GM23338 (cell line): ENCODE measurements at regions not wholly inside any gene's neighbourhood (a gene's known extent, or its start where the extent isn't known, plus 50 kb on each side); places are given as distances from the start of the nearest gene placed in this dataset.

Experiments used
- ATAC-seq: fragments of 200-7000 bp; cut with Tn5 transposase; 3 replicates; pipeline ENCODE4 v1.9.1; 2020
- DNase-seq: peaks from one replicate; pipeline ENCODE4 v3.0.0-alpha.2; 2015; ENCODE audit warnings: low spot score
- H2AFZ ChIP-seq: fragments of 200-600 bp; sonication (generic); 2 replicates; pipeline ENCODE4 v1.8.0; 2016; ENCODE audit warnings: antibody characterized with exemption, mild to moderate bottlenecking, moderate library complexity
- H3F3A ChIP-seq: fragments of 200-600 bp; sonication (generic); replicated peaks from 2 replicates; pipeline ENCODE4 v1.8.0; 2017; ENCODE audit warnings: antibody characterized with exemption, mixed run types, low read depth
- H3K27ac ChIP-seq: fragments of 200-600 bp; sonication (generic); 2 replicates; pipeline ENCODE4 v1.6.1; 2016; ENCODE audit warnings: low read depth
- H3K27me3 ChIP-seq: fragments of 200-600 bp; sonication (generic); 2 replicates; pipeline ENCODE4 v1.8.0; 2016; ENCODE audit warnings: mild to moderate bottlenecking, mixed run types, moderate library complexity; ENCODE audit not compliant: insufficient read depth
- H3K36me3 ChIP-seq: fragments of 200-600 bp; sonication (generic); 2 replicates; pipeline ENCODE4 v1.8.0; 2016; ENCODE audit warnings: mild to moderate bottlenecking; ENCODE audit not compliant: insufficient read depth
- H3K4me1 ChIP-seq: fragments of 200-600 bp; sonication (generic); 2 replicates; pipeline ENCODE4 v1.8.0; 2016; ENCODE audit warnings: mild to moderate bottlenecking, moderate library complexity; ENCODE audit not compliant: insufficient read depth
- H3K4me2 ChIP-seq: fragments of 200-600 bp; sonication (generic); 2 replicates; pipeline ENCODE4 v1.7.1; 2017; ENCODE audit warnings: mixed run types
- H3K4me3 ChIP-seq: fragments of 200-600 bp; sonication (generic); 2 replicates; pipeline ENCODE4 v1.6.1; 2016; ENCODE audit warnings: mixed run types
- H3K79me2 ChIP-seq: fragments of 200-600 bp; sonication (generic); replicated peaks from 2 replicates; pipeline ENCODE4 v1.8.0; 2017; ENCODE audit warnings: mild to moderate bottlenecking; ENCODE audit not compliant: insufficient read depth
- H3K9me2 ChIP-seq: fragments of 200-600 bp; sonication (generic); 2 replicates; pipeline ENCODE4 v1.8.0; 2017; ENCODE audit not compliant: insufficient read depth
- H4K20me1 ChIP-seq: fragments of 200-600 bp; sonication (generic); replicated peaks from 2 replicates; pipeline ENCODE4 v1.8.0; 2017; ENCODE audit warnings: mild to moderate bottlenecking; ENCODE audit not compliant: insufficient read depth
- H3K27ac Mint-ChIP-seq: 2 replicates; pipeline ENCODE4 v1.8.0; 2020; ENCODE audit warnings: inconsistent platforms, mild to moderate bottlenecking, moderate library complexity, mixed read lengths
- H3K27me3 Mint-ChIP-seq: 3 replicates; pipeline ENCODE4 v1.8.0; 2022; ENCODE audit warnings: low read depth, mild to moderate bottlenecking, moderate library complexity, mixed read lengths, inconsistent platforms; ENCODE audit not compliant: insufficient read depth, poor library complexity
- H3K36me3 Mint-ChIP-seq: 3 replicates; pipeline ENCODE4 v1.8.0; 2021; ENCODE audit warnings: low read depth, mild to moderate bottlenecking, inconsistent platforms, moderate library complexity, mixed read lengths
- H3K4me1 Mint-ChIP-seq: 3 replicates; pipeline ENCODE4 v1.8.0; 2020; ENCODE audit warnings: mild to moderate bottlenecking, inconsistent platforms, mixed read lengths
- H3K4me3 Mint-ChIP-seq: 3 replicates; pipeline ENCODE4 v1.8.0; 2021; ENCODE audit warnings: moderate library complexity, mild to moderate bottlenecking, inconsistent platforms, mixed read lengths
- H3K9me3 Mint-ChIP-seq: 3 replicates; pipeline ENCODE4 v1.8.0; 2020; ENCODE audit warnings: moderate library complexity, mild to moderate bottlenecking, inconsistent platforms, mixed read lengths
- CREB1 ChIP-seq: fragments of 250-450 bp; sonication (Bioruptor Pico); IDR thresholded peaks from 2 replicates; pipeline ENCODE4 v1.5.0; 2020; ENCODE audit warnings: low read depth, mild to moderate bottlenecking, moderate library complexity
- ETS1 ChIP-seq: IDR thresholded peaks from 2 replicates; pipeline ENCODE4 v1.6.1; 2016; ENCODE audit warnings: antibody characterized with exemption
- EZH2 ChIP-seq: fragments of 200-600 bp; sonication (generic); IDR thresholded peaks from one replicate; pipeline ENCODE4 v1.8.0; 2017; ENCODE audit warnings: antibody characterized with exemption, mild to moderate bottlenecking, low read depth; ENCODE audit not compliant: unreplicated experiment
- EZH2phosphoT487 ChIP-seq: fragments of 200-600 bp; sonication (generic); IDR thresholded peaks from one replicate; pipeline ENCODE4 v1.8.1; 2018; ENCODE audit warnings: antibody characterized with exemption; ENCODE audit not compliant: unreplicated experiment
- STAT1 ChIP-seq: IDR thresholded peaks from one replicate; pipeline ENCODE4 v1.6.1; 2016; ENCODE audit warnings: antibody characterized with exemption; ENCODE audit not compliant: unreplicated experiment
- ZNF114 ChIP-seq: fragments of 250-450 bp; sonication (Bioruptor Pico); IDR thresholded peaks from 2 replicates; pipeline ENCODE4 v1.5.0; 2020; ENCODE audit warnings: mild to moderate bottlenecking, moderate library complexity
- ZNF462 ChIP-seq: fragments of 250-450 bp; sonication (Bioruptor Pico); IDR thresholded peaks from 2 replicates; pipeline ENCODE4 v1.5.0; 2020; ENCODE audit warnings: mild to moderate bottlenecking, moderate library complexity
- TF ChIP-seq, protein P1 (sequence below), 2 experiments: fragments of 200-600 bp in 1 of 2; sonication (generic) in 1 of 2; conservative IDR thresholded peaks; 2 replicates each; pipeline versions ENCODE4 v1.5.1 to v1.6.1; 2016 to 2017; ENCODE audit warnings: antibody characterized with exemption in 2 of 2, low read depth in 2 of 2, mild to moderate bottlenecking in 2 of 2, moderate library complexity in 1 of 2

DNA sequence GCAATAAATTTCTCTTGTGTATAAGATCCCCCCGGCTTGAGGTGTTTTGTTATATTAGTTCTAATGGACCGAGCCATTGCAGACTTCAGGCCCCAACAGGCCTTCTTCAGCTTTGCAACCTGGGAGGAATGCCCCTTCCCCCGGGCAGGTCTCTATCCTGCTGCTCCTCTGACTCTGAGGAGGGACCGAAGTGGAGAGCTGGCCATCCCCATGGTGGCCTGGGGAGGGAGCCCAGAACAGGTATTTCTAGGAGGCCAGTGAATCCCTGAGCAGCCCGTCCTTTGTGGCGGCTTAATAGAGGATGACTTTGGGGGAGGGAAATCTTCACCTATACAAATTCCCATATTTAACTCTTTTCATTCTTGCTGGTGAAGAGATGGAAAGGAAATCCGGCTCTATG lies 715.8 kb upstream of the SOX11 start (continued):
- TF ChIP-seq ZNF462 (CRISPR knock-in tag) (no peak), EZH2 (no peak), STAT1 (no peak)

DNA sequence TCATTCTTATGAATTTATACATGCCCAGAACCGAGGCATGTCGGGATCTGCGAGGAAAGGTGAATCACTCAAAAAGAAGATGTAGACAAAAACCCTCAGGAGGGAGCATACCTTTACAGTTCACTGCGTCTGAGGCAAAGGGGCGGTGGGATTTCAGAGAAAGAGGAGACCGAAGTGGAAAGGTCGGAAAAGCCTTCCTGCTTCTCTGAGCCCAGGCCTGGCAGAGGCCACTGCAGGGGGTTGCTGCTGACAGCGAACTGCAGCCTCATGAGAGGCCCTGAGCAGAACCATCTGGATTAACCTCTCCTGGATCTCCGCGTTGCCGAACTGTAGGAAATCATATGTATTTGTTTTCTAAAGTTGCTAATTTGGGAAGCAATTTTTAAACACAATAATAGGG lies 713.1 kb upstream of the SOX11 start:
- peaks cover 65% of the 10 kb centered on the region for H3K9me3 Mint-ChIP-seq
- H3K36me3 Mint-ChIP-seq, result peaks cover 9% of the 10 kb centered on the region
- Histone ChIP-seq H3F3A (no peaks in the 10 kb centered on the region), H3K27ac (no peak overlapping the region), H3K36me3 (no peaks in the 10 kb centered on the region; the same call in 1 of the 2 replicates), H3K4me2 (no peak overlapping the region), H4K20me1 (no peaks in the 10 kb centered on the region), H2AFZ (no peak overlapping the region), H3K27me3 (no peaks in the 10 kb centered on the region), H3K4me3 (no peak overlapping the region), H3K9me2 (no peaks in the 10 kb centered on the region), H3K4me1 (no peaks in the 10 kb centered on the region), H3K79me2 (no peaks in the 10 kb centered on the region)
- peaks cover 3% of the 10 kb centered on the region for H3K27me3 Mint-ChIP-seq
- no peak overlapping the region for H3K4me3 Mint-ChIP-seq
- DNase-seq (no peak), ATAC-seq (no peak)
- H3K4me1 Mint-ChIP-seq, result no peaks in the 10 kb centered on the region
- no peak overlapping the region for H3K27ac Mint-ChIP-seq
- TF ChIP-seq EZH2phosphoT487, result no peak
- TF ChIP-seq, protein P1, sequence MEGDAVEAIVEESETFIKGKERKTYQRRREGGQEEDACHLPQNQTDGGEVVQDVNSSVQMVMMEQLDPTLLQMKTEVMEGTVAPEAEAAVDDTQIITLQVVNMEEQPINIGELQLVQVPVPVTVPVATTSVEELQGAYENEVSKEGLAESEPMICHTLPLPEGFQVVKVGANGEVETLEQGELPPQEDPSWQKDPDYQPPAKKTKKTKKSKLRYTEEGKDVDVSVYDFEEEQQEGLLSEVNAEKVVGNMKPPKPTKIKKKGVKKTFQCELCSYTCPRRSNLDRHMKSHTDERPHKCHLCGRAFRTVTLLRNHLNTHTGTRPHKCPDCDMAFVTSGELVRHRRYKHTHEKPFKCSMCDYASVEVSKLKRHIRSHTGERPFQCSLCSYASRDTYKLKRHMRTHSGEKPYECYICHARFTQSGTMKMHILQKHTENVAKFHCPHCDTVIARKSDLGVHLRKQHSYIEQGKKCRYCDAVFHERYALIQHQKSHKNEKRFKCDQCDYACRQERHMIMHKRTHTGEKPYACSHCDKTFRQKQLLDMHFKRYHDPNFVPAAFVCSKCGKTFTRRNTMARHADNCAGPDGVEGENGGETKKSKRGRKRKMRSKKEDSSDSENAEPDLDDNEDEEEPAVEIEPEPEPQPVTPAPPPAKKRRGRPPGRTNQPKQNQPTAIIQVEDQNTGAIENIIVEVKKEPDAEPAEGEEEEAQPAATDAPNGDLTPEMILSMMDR (conservative IDR thresholded peaks at IDR 0.05; ENCODE audit: low read depth in 2 of 2), result no peak
- no peak for TF ChIP-seq EZH2
- no peak for TF ChIP-seq ZNF114 (CRISPR knock-in tag)
- no peak for TF ChIP-seq STAT1
- TF ChIP-seq ETS1, result no peak
- no peak for TF ChIP-seq CREB1
